ENCODE measurements at regions not wholly inside any gene's neighbourhood (a gene's known extent, or its start where the extent isn't known, plus 50 kb on each side); places are given as distances from the start of the nearest gene placed in this dataset.
"Not testable (repeated sequence)": the region's sequence is repeated elsewhere in the genome, so short reads cannot be mapped to it uniquely, and the experiment has no call there.

DNA sequence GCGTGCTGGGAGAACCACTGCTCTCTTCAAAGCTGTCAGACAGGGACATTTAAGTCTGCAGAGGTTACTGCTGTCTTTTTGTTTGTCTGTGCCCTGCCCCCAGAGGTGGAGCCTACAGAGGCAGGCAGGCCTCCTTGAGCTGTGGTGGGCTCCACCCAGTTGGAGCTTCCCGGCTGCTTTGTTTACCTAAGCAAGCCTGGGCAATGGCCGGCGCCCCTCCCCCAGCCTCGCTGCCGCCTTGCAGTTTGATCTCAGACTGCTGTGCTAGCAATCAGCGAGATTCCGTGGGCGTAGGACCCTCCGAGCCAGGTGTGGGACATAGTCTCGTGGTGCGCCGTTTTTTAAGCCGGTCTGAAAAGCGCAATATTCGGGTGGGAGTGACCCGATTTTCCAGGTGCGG, 89.2 kb upstream of the KLHL14 start:
- TF ChIP-seq, protein P1, sequence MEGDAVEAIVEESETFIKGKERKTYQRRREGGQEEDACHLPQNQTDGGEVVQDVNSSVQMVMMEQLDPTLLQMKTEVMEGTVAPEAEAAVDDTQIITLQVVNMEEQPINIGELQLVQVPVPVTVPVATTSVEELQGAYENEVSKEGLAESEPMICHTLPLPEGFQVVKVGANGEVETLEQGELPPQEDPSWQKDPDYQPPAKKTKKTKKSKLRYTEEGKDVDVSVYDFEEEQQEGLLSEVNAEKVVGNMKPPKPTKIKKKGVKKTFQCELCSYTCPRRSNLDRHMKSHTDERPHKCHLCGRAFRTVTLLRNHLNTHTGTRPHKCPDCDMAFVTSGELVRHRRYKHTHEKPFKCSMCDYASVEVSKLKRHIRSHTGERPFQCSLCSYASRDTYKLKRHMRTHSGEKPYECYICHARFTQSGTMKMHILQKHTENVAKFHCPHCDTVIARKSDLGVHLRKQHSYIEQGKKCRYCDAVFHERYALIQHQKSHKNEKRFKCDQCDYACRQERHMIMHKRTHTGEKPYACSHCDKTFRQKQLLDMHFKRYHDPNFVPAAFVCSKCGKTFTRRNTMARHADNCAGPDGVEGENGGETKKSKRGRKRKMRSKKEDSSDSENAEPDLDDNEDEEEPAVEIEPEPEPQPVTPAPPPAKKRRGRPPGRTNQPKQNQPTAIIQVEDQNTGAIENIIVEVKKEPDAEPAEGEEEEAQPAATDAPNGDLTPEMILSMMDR (conservative IDR thresholded peaks at IDR 0.05; ENCODE audit: low read depth, low read length) = not testable (repeated sequence)
- not testable (repeated sequence) for TF ChIP-seq RAD21 (IDR thresholded peaks at IDR 0.05; ENCODE audit: low read length); CEBPB (IDR thresholded peaks at IDR 0.05; ENCODE audit: low read depth, low read length); POLR2A (IDR thresholded peaks at IDR 0.05; ENCODE audit: low read depth, low read length); SMC3 (IDR thresholded peaks at IDR 0.05; ENCODE audit: low read depth, low read length)

Measured in IMR-90 (cell line).